Pancreas (tissue), 10 donors: ENCODE measurements at regions not wholly inside any gene's neighbourhood (a gene's known extent, or its start where the extent isn't known, plus 50 kb on each side); places are given as distances from the start of the nearest gene placed in this dataset.

Experiments used
- ATAC-seq, 4 donors: fragments of 200-7000 bp; cut with Tn5 transposase; one replicate each; pipeline versions ENCODE4 v1.8.0 to v1.9.1; 2020; ENCODE audit warnings: mild to moderate bottlenecking in 4 of 4, moderate library complexity in 4 of 4
- DNase-seq, 6 donors: peaks; one replicate each; pipeline ENCODE4 v3.0.0-alpha.2; 2020
- FAIRE-seq: peaks from 2 replicates; lab custom pipeline; 2012; peaks lifted over from hg19 to GRCh38; lab: Jason Lieb, UNC
- H3K27ac ChIP-seq, 4 donors: fragments of 200-600 bp; sonication (generic); 1 replicate in 3 of 4; 2 replicates in 1 of 4; pipeline versions ENCODE4 v1.5.0 to v1.8.0; 2020
- H3K27me3 ChIP-seq, 4 donors: fragments of 200-600 bp; one replicate each; pipeline ENCODE4 v1.8.0; 2021
- H3K36me3 ChIP-seq, 3 donors: fragments of 200-600 bp; sonication (generic) in 1 of 3; one replicate each; pipeline versions ENCODE4 v1.5.0 to v1.8.0; 2020 to 2021
- H3K4me1 ChIP-seq, 3 donors: fragments of 200-600 bp; one replicate each; pipeline ENCODE4 v1.8.0; 2021
- H3K4me3 ChIP-seq, 4 donors: fragments of 200-600 bp; sonication (generic) in 2 of 4; one replicate each; pipeline versions ENCODE4 v1.5.0 to v1.8.0; 2020 to 2021
- H3K9me3 ChIP-seq, 4 donors: fragments of 200-600 bp; one replicate each; pipeline ENCODE4 v1.8.0; 2021
- WGBS, 2 donors: extraction: QIAGEN DNeasy Blood & Tissue Kit; methylation state at CpG; one replicate each; pipeline ENCODE4 v1.1.7; 2013; 5-methylcytosine and 5-hydroxymethylcytosine counted together
- intact Hi-C, 3 donors: fragments of 100-400 bp; cut with DNase I; formaldehyde crosslinking; loops; one replicate each; pipeline versions ENCODE4 v1.11.1 to v1.14.2; 2022
- TF ChIP-seq, protein P1 (sequence below), 4 donors: fragments of 200-600 bp; sonication (generic) in 3 of 4; IDR thresholded peaks; one replicate each; pipeline versions ENCODE4 v1.5.0 to v1.8.0; 2021; ENCODE audit warnings: antibody characterized with exemption in 4 of 4
- donor health status: healthy with polysubstance abuse.
- donor health status: DM: no; HTN: no; CAD: no; lungs with moderate emphysema.
- donor health status: DM: no; HTN: no; CAD: no.
- donor health status: control.
- donor health status: control.
- donor health status: Bipolar disorder and iron deficiency.
- donor health status: DM: yes; HTN: yes; CAD: no.
- donor health status: DM: no; HTN: no; CAD: no.
- donor health status: DM: no; HTN: no; CAD: no.
- donor health status: DM: yes; HTN: yes; CAD: no.

- TF ChIP-seq, protein P1, sequence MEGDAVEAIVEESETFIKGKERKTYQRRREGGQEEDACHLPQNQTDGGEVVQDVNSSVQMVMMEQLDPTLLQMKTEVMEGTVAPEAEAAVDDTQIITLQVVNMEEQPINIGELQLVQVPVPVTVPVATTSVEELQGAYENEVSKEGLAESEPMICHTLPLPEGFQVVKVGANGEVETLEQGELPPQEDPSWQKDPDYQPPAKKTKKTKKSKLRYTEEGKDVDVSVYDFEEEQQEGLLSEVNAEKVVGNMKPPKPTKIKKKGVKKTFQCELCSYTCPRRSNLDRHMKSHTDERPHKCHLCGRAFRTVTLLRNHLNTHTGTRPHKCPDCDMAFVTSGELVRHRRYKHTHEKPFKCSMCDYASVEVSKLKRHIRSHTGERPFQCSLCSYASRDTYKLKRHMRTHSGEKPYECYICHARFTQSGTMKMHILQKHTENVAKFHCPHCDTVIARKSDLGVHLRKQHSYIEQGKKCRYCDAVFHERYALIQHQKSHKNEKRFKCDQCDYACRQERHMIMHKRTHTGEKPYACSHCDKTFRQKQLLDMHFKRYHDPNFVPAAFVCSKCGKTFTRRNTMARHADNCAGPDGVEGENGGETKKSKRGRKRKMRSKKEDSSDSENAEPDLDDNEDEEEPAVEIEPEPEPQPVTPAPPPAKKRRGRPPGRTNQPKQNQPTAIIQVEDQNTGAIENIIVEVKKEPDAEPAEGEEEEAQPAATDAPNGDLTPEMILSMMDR (IDR thresholded peaks at IDR 0.05), result no peak
- H3K36me3 ChIP-seq, result no peaks in the 10 kb centered on the region
- no peaks in the 10 kb centered on the region for H3K9me3 ChIP-seq
- no peak overlapping the region for H3K4me3 ChIP-seq
- DNase-seq (no peak), ATAC-seq (no peak), FAIRE-seq (no peak)
- no peaks in the 10 kb centered on the region for H3K4me1 ChIP-seq
- intact Hi-C loops, result no loop called here
- H3K27me3 ChIP-seq, result no peaks in the 10 kb centered on the region
- WGBS, 2 donors, result 66 to 79% methylated on average over 2 of the region's 2 CpGs
- no peak overlapping the region for H3K27ac ChIP-seq
Observed at GRCh38 chr3:28989646-28990089, 291.2 kb upstream of the RBMS3 start.

- no peak for FAIRE-seq
- Histone ChIP-seq H3K4me3 (no peak overlapping the region), H3K36me3 (no peaks in the 10 kb centered on the region), H3K4me1 (no peaks in the 10 kb centered on the region), H3K27ac (no peak overlapping the region), H3K9me3 (no peaks in the 10 kb centered on the region), H3K27me3 (no peaks in the 10 kb centered on the region)
- ATAC-seq, result no peak
- intact Hi-C loops, result no loop called here
- TF ChIP-seq, protein P1 (IDR thresholded peaks at IDR 0.05), result no peak
- WGBS, 2 donors, result 60 to 71% methylated on average over 6 of the region's 6 CpGs
- no peak for DNase-seq
Observed at GRCh38 chr3:28994161-28994905, 286.5 kb upstream of the RBMS3 start.

DNA sequence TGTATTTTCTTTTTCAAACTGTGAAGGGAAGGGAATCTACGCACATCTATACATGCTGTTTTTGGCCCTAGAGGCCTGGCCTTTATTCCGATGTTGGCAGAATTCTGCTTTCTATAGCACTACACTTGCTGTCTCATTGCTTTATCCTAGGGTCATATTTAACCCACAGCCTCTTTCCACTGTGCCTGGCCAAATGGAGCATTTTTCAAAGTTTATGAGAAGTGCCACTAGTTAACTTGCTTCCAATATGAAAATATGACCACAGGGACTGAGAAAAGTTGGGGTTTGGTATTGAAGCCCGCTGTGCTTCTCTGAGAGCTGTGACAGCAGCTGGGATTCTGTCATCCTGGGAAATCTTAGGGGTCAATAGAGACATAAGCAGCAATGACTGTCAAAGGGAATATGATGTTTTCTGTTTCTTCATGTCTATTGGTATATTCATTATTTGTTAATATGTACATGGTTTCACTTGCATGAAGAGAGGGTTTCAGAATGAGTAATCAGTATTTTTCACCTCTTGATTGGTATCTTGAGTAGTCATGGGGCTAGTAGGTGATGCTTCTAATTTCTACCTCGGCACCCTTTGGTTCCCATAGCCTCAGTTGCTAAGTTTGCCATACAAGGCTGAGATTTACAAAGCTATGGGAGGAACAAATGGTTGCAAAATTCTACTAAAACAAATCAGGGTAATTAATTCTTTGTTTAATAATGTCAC lies 275.8 kb upstream of the RBMS3 start:
- WGBS, 2 donors, result 72 to 84% methylated on average over 4 of the region's 4 CpGs
- no peaks in the 10 kb centered on the region for H3K4me1 ChIP-seq

DNA sequence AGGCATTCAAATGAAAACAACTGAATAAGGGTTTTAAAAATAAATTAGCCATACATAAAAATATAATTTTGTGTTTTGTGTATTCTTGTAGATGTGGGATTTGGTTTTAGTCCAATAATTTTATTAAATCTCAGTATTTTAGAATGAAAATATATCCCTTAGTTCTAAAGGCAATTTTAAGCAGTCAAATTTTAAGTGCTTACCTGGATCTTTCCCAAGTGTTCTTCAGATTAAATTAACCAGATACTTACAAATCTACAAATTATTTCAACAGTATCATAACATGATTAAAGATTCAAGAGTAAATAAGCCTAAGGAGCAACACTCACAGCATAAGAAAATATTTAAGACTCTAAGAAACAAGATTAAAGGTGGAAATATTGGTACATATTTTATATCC lies 275.0 kb upstream of the RBMS3 start:
- Histone ChIP-seq H3K9me3 (no peaks in the 10 kb centered on the region), H3K4me3 (no peak overlapping the region), H3K27ac (no peak overlapping the region), H3K4me1 (no peaks in the 10 kb centered on the region), H3K36me3 (no peaks in the 10 kb centered on the region), H3K27me3 (no peaks in the 10 kb centered on the region)
- intact Hi-C loops, result no loop called here
- TF ChIP-seq, protein P1 (IDR thresholded peaks at IDR 0.05), result no peak
- FAIRE-seq (no peak), ATAC-seq (no peak), DNase-seq (no peak)

More for the DNA sequence above, 275.8 kb upstream of the RBMS3 start:
- no peak overlapping the region for H3K27ac ChIP-seq
- intact Hi-C loops, result no loop called here
- H3K4me3 ChIP-seq, result no peak overlapping the region
- TF ChIP-seq, protein P1 (IDR thresholded peaks at IDR 0.05), result no peak
- ATAC-seq (no peak), FAIRE-seq (no peak), DNase-seq (no peak)
- H3K36me3 ChIP-seq, result no peaks in the 10 kb centered on the region
- H3K27me3 ChIP-seq, result no peaks in the 10 kb centered on the region
- H3K9me3 ChIP-seq, result no peaks in the 10 kb centered on the region

- no peak for ATAC-seq
- no peaks in the 10 kb centered on the region for H3K9me3 ChIP-seq
- WGBS, 2 donors, result 64 to 75% methylated on average over 2 of the region's 2 CpGs
- intact Hi-C loops, result no loop called here
- no peak overlapping the region for H3K4me3 ChIP-seq
- TF ChIP-seq, protein P1 (IDR thresholded peaks at IDR 0.05), result no peak
- no peak for FAIRE-seq
- no peaks in the 10 kb centered on the region for H3K27me3 ChIP-seq
- H3K4me1 ChIP-seq, result no peaks in the 10 kb centered on the region
- DNase-seq, result no peak
- no peak overlapping the region for H3K27ac ChIP-seq
- H3K36me3 ChIP-seq, result no peaks in the 10 kb centered on the region
Observed at GRCh38 chr3:29011441-29011840, 269.4 kb upstream of the RBMS3 start.
